H9 (cell line): ENCODE measurements at regions not wholly inside any gene's neighbourhood (a gene's known extent, or its start where the extent isn't known, plus 50 kb on each side); places are given as distances from the start of the nearest gene placed in this dataset.

ENCODE experiments used
- DNase-seq: peaks from one replicate; pipeline ENCODE4 v3.0.0-alpha.2; 2017
- H2AFZ ChIP-seq: one replicate; pipeline ENCODE4 v1.6.1; 2013; ENCODE audit warnings: mild to moderate bottlenecking, low read length, control low read depth, moderate library complexity
- H2AK5ac ChIP-seq: 2 replicates; pipeline ENCODE4 v1.6.1; 2013; ENCODE audit warnings: low read length, control low read depth, mixed read lengths; ENCODE audit not compliant: insufficient read length
- H2BK120ac ChIP-seq: one replicate; pipeline ENCODE4 v1.6.1; 2013; ENCODE audit warnings: low read depth, mild to moderate bottlenecking, low read length, control low read depth, inconsistent platforms; ENCODE audit not compliant: poor library complexity, severe bottlenecking
- H2BK12ac ChIP-seq: 2 replicates; pipeline ENCODE4 v1.6.1; 2013; ENCODE audit warnings: low read length, control low read depth, mixed read lengths, low read depth; ENCODE audit not compliant: insufficient read length
- H2BK15ac ChIP-seq: 2 replicates; pipeline ENCODE4 v1.6.1; 2013; ENCODE audit warnings: low read depth, low read length, control low read depth
- H2BK20ac ChIP-seq: one replicate; pipeline ENCODE4 v1.6.1; 2013; ENCODE audit warnings: low read depth, mild to moderate bottlenecking, low read length, control low read depth, inconsistent platforms; ENCODE audit not compliant: poor library complexity, severe bottlenecking
- H2BK5ac ChIP-seq: 2 replicates; pipeline ENCODE4 v1.6.1; 2013; ENCODE audit warnings: low read length, control low read depth, mixed read lengths; ENCODE audit not compliant: insufficient read length
- H3K14ac ChIP-seq: 2 replicates; pipeline ENCODE4 v1.6.1; 2013; ENCODE audit warnings: low read length, control low read depth; ENCODE audit not compliant: insufficient read depth
- H3K18ac ChIP-seq: 2 replicates; pipeline ENCODE4 v1.6.1; 2013; ENCODE audit warnings: low read depth, mild to moderate bottlenecking, mixed read lengths, low read length, control low read depth; ENCODE audit not compliant: insufficient read length
- H3K23ac ChIP-seq: 2 replicates; pipeline ENCODE4 v1.6.1; 2013; ENCODE audit warnings: low read length, control low read depth, mixed read lengths, low read depth; ENCODE audit not compliant: insufficient read length
- H3K23me2 ChIP-seq: 2 replicates; pipeline ENCODE4 v1.6.1; 2013; ENCODE audit warnings: low read depth, mild to moderate bottlenecking, mixed read lengths, low read length, control low read depth; ENCODE audit not compliant: insufficient read length, poor library complexity, severe bottlenecking
- H3K27ac ChIP-seq: 2 replicates; pipeline ENCODE4 v1.5.1; 2013; ENCODE audit warnings: low read length, control low read depth, mixed read lengths, low read depth; ENCODE audit not compliant: insufficient read length
- H3K27me3 ChIP-seq: 2 replicates; pipeline ENCODE4 v1.6.1; 2013; ENCODE audit warnings: low read length, control low read depth, inconsistent platforms; ENCODE audit not compliant: insufficient read depth
- H3K4ac ChIP-seq: 2 replicates; pipeline ENCODE4 v1.6.1; 2013; ENCODE audit warnings: low read depth, mild to moderate bottlenecking, control low read depth, inconsistent platforms, low read length, moderate library complexity
- H3K4me1 ChIP-seq: 2 replicates; pipeline ENCODE4 v1.6.1; 2013; ENCODE audit warnings: low read length, control low read depth, inconsistent platforms; ENCODE audit not compliant: insufficient read depth
- H3K4me2 ChIP-seq: 2 replicates; pipeline ENCODE4 v1.6.1; 2013; ENCODE audit warnings: low read length, control low read depth, mixed read lengths; ENCODE audit not compliant: insufficient read length, insufficient read depth
- H3K56ac ChIP-seq: 2 replicates; pipeline ENCODE4 v1.6.1; 2013; ENCODE audit warnings: low read depth, mild to moderate bottlenecking, mixed read lengths, low read length, control low read depth; ENCODE audit not compliant: insufficient read length
- H3K79me1 ChIP-seq: 2 replicates; pipeline ENCODE4 v1.6.1; 2013; ENCODE audit warnings: low read depth, mild to moderate bottlenecking, moderate library complexity, low read length, control low read depth, inconsistent platforms; ENCODE audit not compliant: insufficient read depth, poor library complexity, severe bottlenecking
- H3K79me2 ChIP-seq: 2 replicates; pipeline ENCODE4 v1.6.1; 2013; ENCODE audit warnings: low read length, control low read depth, inconsistent platforms; ENCODE audit not compliant: insufficient read depth
- H3K9ac ChIP-seq: 2 replicates; pipeline ENCODE4 v1.6.1; 2013; ENCODE audit warnings: low read length, control low read depth, mixed read lengths; ENCODE audit not compliant: insufficient read length; ENCODE audit errors: extremely low read depth
- H3K9me3 ChIP-seq: one replicate; pipeline ENCODE4 v1.6.1; 2013; ENCODE audit warnings: low read depth, low read length, inconsistent platforms; ENCODE audit not compliant: control insufficient read depth
- H3T11ph ChIP-seq: one replicate; pipeline ENCODE4 v1.6.1; 2013; ENCODE audit warnings: mild to moderate bottlenecking, low read length, control low read depth, inconsistent platforms
- H4K20me1 ChIP-seq: one replicate; pipeline ENCODE4 v1.6.1; 2013; ENCODE audit not compliant: control insufficient read depth, insufficient read length, insufficient read depth
- H4K5ac ChIP-seq: 2 replicates; pipeline ENCODE4 v1.6.1; 2013; ENCODE audit warnings: low read depth, mild to moderate bottlenecking, mixed read lengths, low read length, control low read depth; ENCODE audit not compliant: insufficient read length
- H4K8ac ChIP-seq: replicated peaks from 2 replicates; pipeline ENCODE4 v1.6.1; 2013; ENCODE audit warnings: low read length, control low read depth, mixed read lengths, low read depth; ENCODE audit not compliant: insufficient read length
- H4K91ac ChIP-seq: 2 replicates; pipeline ENCODE4 v1.6.1; 2013; ENCODE audit warnings: low read depth, mild to moderate bottlenecking, moderate library complexity, mixed read lengths, low read length, control low read depth; ENCODE audit not compliant: insufficient read length
- H3K27ac Mint-ChIP-seq, 3 experiments: 2 replicates in 2 of 3; 3 replicates in 1 of 3; pipeline ENCODE4 v1.8.0; 2020 to 2021; ENCODE audit warnings: mixed read lengths in 3 of 3, mild to moderate bottlenecking in 1 of 3, moderate library complexity in 1 of 3
- H3K27me3 Mint-ChIP-seq: 2 replicates; pipeline ENCODE4 v1.8.0; 2021; ENCODE audit warnings: low read depth, mild to moderate bottlenecking, moderate library complexity, mixed read lengths
- H3K36me3 Mint-ChIP-seq, 3 experiments: 2 replicates in 2 of 3; 3 replicates in 1 of 3; pipeline ENCODE4 v1.8.0; 2020 to 2021; ENCODE audit warnings: low read depth in 3 of 3, mixed read lengths in 3 of 3; ENCODE audit not compliant: insufficient read depth in 1 of 3
- H3K4me1 Mint-ChIP-seq, 2 experiments: 2 replicates each; pipeline ENCODE4 v1.8.0; 2020; ENCODE audit warnings: mixed read lengths in 2 of 2
- H3K4me3 Mint-ChIP-seq, 2 experiments: 2 replicates in 1 of 2; 3 replicates in 1 of 2; pipeline ENCODE4 v1.8.0; 2020 to 2021; ENCODE audit warnings: mild to moderate bottlenecking in 2 of 2, mixed read lengths in 2 of 2, moderate library complexity in 1 of 2
- H3K9me3 Mint-ChIP-seq, 2 experiments: 2 replicates in 1 of 2; 3 replicates in 1 of 2; pipeline ENCODE4 v1.8.0; 2020; ENCODE audit warnings: mild to moderate bottlenecking in 2 of 2, mixed read lengths in 2 of 2, moderate library complexity in 1 of 2
- WGBS: extraction: QIAGEN DNeasy Blood & Tissue Kit; methylation state at CpG from one replicate; pipeline ENCODE4 v1.1.7; 2013; ENCODE audit warnings: missing lambda C conversion rate, low lambda C conversion rate, mixed read lengths; ENCODE audit not compliant: insufficient read length; ENCODE audit errors: extremely low coverage; 5-methylcytosine and 5-hydroxymethylcytosine counted together
- TF ChIP-seq, protein P1 (sequence below): fragments of 200-600 bp; sonication (generic); conservative IDR thresholded peaks from 3 replicates; pipeline ENCODE4 v1.8.0; 2021; ENCODE audit warnings: antibody characterized with exemption, mild to moderate bottlenecking

DNA sequence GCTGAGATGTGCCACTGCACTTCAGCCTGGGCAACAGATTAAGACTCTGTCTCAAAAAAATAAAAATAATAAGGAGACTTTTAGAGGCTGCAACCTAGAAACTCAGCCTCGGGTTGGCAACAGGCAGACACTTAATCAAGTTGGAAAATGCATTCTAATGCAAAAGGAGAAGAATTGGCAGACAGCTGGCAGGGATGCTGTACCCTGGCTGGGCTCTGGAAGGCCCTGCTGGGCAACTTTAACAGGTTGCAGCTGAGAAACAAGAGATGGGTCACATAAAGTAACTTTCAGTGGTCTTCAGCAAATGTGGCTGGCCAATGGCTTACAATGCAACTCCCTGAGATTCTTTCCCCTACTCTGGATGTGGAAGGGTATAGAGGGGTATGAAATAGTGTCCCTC lies 1225.7 kb downstream of the TYW1 start:
- TF ChIP-seq, protein P1, sequence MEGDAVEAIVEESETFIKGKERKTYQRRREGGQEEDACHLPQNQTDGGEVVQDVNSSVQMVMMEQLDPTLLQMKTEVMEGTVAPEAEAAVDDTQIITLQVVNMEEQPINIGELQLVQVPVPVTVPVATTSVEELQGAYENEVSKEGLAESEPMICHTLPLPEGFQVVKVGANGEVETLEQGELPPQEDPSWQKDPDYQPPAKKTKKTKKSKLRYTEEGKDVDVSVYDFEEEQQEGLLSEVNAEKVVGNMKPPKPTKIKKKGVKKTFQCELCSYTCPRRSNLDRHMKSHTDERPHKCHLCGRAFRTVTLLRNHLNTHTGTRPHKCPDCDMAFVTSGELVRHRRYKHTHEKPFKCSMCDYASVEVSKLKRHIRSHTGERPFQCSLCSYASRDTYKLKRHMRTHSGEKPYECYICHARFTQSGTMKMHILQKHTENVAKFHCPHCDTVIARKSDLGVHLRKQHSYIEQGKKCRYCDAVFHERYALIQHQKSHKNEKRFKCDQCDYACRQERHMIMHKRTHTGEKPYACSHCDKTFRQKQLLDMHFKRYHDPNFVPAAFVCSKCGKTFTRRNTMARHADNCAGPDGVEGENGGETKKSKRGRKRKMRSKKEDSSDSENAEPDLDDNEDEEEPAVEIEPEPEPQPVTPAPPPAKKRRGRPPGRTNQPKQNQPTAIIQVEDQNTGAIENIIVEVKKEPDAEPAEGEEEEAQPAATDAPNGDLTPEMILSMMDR = no peak
- WGBS = no CpG with 5 or more reads among the region's 1 CpG
- Histone ChIP-seq H4K8ac (no peak overlapping the region), H2AFZ (no peak overlapping the region), H2BK120ac (no peak overlapping the region), H4K20me1 (no peaks in the 10 kb centered on the region), H2BK5ac (no peak overlapping the region), H3K4me2 (no peak overlapping the region), H3K9ac (no peak overlapping the region), H3K23ac (no peak overlapping the region), H3K4me1 (peaks cover 2% of the 10 kb centered on the region; the same call in 1 of the 2 replicates), H2AK5ac (no peak overlapping the region), H2BK12ac (no peak overlapping the region), H3K23me2 (no peaks in the 10 kb centered on the region), H3K79me1 (no peaks in the 10 kb centered on the region), H3K4ac (no peak overlapping the region), H3T11ph (no peak overlapping the region), H3K9me3 (no peaks in the 10 kb centered on the region), H3K18ac (no peak overlapping the region), H2BK20ac (no peak overlapping the region), H4K5ac (no peak overlapping the region), H3K56ac (no peak overlapping the region), H3K79me2 (no peaks in the 10 kb centered on the region), H3K27me3 (no peaks in the 10 kb centered on the region), H3K14ac (no peak overlapping the region), H4K91ac (no peak overlapping the region), H3K27ac (no peak overlapping the region), H2BK15ac (no peak overlapping the region)
- H3K4me3 Mint-ChIP-seq = no peak overlapping the region
- DNase-seq = no peak
- H3K4me1 Mint-ChIP-seq = peaks cover 20 to 25% of the 10 kb centered on the region in 2 experiments
- peak overlapping the region in 1 of 3 experiments; percentile 37; a peak in 1 of 7 replicates for H3K27ac Mint-ChIP-seq
- peaks cover 0 to 3% (median 0%) of the 10 kb centered on the region in 3 experiments; a peak in 2 of 7 replicates for H3K36me3 Mint-ChIP-seq
- peaks cover 5 to 7% of the 10 kb centered on the region in 2 experiments; a peak in 4 of 5 replicates for H3K9me3 Mint-ChIP-seq
- no peaks in the 10 kb centered on the region; the same call in none of the 2 replicates for H3K27me3 Mint-ChIP-seq
